T-cell (primary cell): ENCODE measurements at regions not wholly inside any gene's neighbourhood (a gene's known extent, or its start where the extent isn't known, plus 50 kb on each side); places are given as distances from the start of the nearest gene placed in this dataset.
"Not testable (repeated sequence)": the region's sequence is repeated elsewhere in the genome, so short reads cannot be mapped to it uniquely, and the experiment has no call there.

ENCODE experiments used
- ATAC-seq, 4 experiments: fragments of 200-7000 bp in 3 of 4; fragments of 150-1000 bp in 1 of 4; cut with Tn5 transposase; replicated peaks in 1 of 4; 1 replicate in 3 of 4; 2 replicates in 1 of 4; pipeline ENCODE4 v1.10.0; 2021; ENCODE audit warnings: moderate library complexity in 3 of 4, mild to moderate bottlenecking in 2 of 4, moderate number of reproducible peaks in 1 of 4
- CTCF ChIA-PET, 2 donors: fragments of 300-600 bp; sonication (Branson Sonifier 250); formaldehyde crosslinking; loops; one replicate each; lab custom pipeline; 2022; ENCODE audit warnings: antibody characterized with exemption in 2 of 2; lab: Charles Lee
- POLR2A ChIA-PET, 2 donors: fragments of 300-600 bp; sonication (Branson Sonifier 250); formaldehyde crosslinking; loops; one replicate each; lab custom pipeline; 2022; ENCODE audit warnings: antibody characterized with exemption in 2 of 2; lab: Charles Lee
- DNase-seq, 35 experiments: peaks; one replicate each; pipeline versions ENCODE4 v3.0.0 to v3.0.0-alpha.2; 2013 to 2023
- H3K27ac ChIP-seq: one replicate; pipeline ENCODE4 v1.5.1; 2013; ENCODE audit warnings: low read length
- H3K27me3 ChIP-seq, 2 experiments: replicated peaks in 1 of 2; 1 replicate in 1 of 2; 2 replicates in 1 of 2; pipeline versions ENCODE4 v1.6.1 to v1.7.0; 2013; ENCODE audit warnings: low read length in 1 of 2, mixed read lengths in 1 of 2; ENCODE audit not compliant: control insufficient read depth in 2 of 2, insufficient read depth in 2 of 2; ENCODE audit errors: extremely low read depth in 1 of 2
- H3K36me3 ChIP-seq, 2 donors: 1 replicate in 1 of 2; 2 replicates in 1 of 2; pipeline versions ENCODE4 v1.6.1 to v1.7.0; 2013; ENCODE audit warnings: low read length in 1 of 2; ENCODE audit not compliant: control insufficient read depth in 2 of 2, insufficient read depth in 1 of 2; ENCODE audit errors: extremely low read depth in 1 of 2
- H3K4me1 ChIP-seq, 2 experiments: 1 replicate in 1 of 2; 2 replicates in 1 of 2; pipeline versions ENCODE4 v1.6.1 to v1.7.0; 2013; ENCODE audit warnings: low read length in 2 of 2, mixed read lengths in 1 of 2; ENCODE audit not compliant: insufficient read depth in 2 of 2, control insufficient read depth in 1 of 2; ENCODE audit errors: extremely low read depth in 1 of 2
- H3K4me3 ChIP-seq, 2 donors: 1 replicate in 1 of 2; 2 replicates in 1 of 2; pipeline versions ENCODE4 v1.5.1 to v1.7.0; 2013; ENCODE audit warnings: mild to moderate bottlenecking in 2 of 2, low read length in 1 of 2, moderate library complexity in 1 of 2; ENCODE audit not compliant: control insufficient read depth in 1 of 2; ENCODE audit errors: extremely low read depth in 1 of 2
- H3K9me3 ChIP-seq: 2 replicates; pipeline ENCODE4 v1.7.0; 2013
- H3K27ac Mint-ChIP-seq, 2 donors: one replicate each; pipeline ENCODE4 v1.8.0; 2020 to 2021; ENCODE audit warnings: mild to moderate bottlenecking in 2 of 2, mixed read lengths in 2 of 2
- H3K27me3 Mint-ChIP-seq, 2 donors: one replicate each; pipeline ENCODE4 v1.8.0; 2021 to 2022; ENCODE audit warnings: mixed read lengths in 2 of 2
- H3K36me3 Mint-ChIP-seq: one replicate; pipeline ENCODE4 v1.8.0; 2021; ENCODE audit warnings: mixed read lengths
- H3K4me1 Mint-ChIP-seq, 3 donors: one replicate each; pipeline ENCODE4 v1.8.0; 2020 to 2022; ENCODE audit warnings: mixed read lengths in 3 of 3, mild to moderate bottlenecking in 1 of 3
- H3K4me3 Mint-ChIP-seq, 3 donors: one replicate each; pipeline ENCODE4 v1.8.0; 2020 to 2022; ENCODE audit warnings: mild to moderate bottlenecking in 3 of 3, mixed read lengths in 3 of 3, moderate library complexity in 3 of 3
- H3K9me3 Mint-ChIP-seq, 3 donors: one replicate each; pipeline ENCODE4 v1.8.0; 2020 to 2022; ENCODE audit warnings: mixed read lengths in 3 of 3
- WGBS: methylation state at CpG from one replicate; pipeline ENCODE4 v1.1.5; 2013; ENCODE audit warnings: missing lambda C conversion rate; ENCODE audit not compliant: insufficient coverage; 5-methylcytosine and 5-hydroxymethylcytosine counted together

- CTCF ChIA-PET: no interaction called here
- no peak overlapping the region for H3K27ac ChIP-seq
- Mint-ChIP-seq H3K4me1 (no peaks in the 10 kb centered on the region), H3K4me3 (no peak overlapping the region), H3K9me3 (peaks cover 5 to 11% (median 9%) of the 10 kb centered on the region in 3 donors), H3K27me3 (no peaks in the 10 kb centered on the region), H3K27ac (no peak overlapping the region), H3K36me3 (no peaks in the 10 kb centered on the region)
- no peaks in the 10 kb centered on the region for H3K27me3 ChIP-seq
- H3K9me3 ChIP-seq: no peaks in the 10 kb centered on the region
- WGBS: no CpG with 5 or more reads among the region's 1 CpG
- no peaks in the 10 kb centered on the region for H3K4me1 ChIP-seq
- no peaks in the 10 kb centered on the region for H3K36me3 ChIP-seq
- no peak overlapping the region for H3K4me3 ChIP-seq
- POLR2A ChIA-PET: no interaction called here
- DNase-seq: no peak
- no peak for ATAC-seq
Measured at GRCh38 chr3:4196506-4197147, 106.5 kb upstream of the SETMAR start.

DNA sequence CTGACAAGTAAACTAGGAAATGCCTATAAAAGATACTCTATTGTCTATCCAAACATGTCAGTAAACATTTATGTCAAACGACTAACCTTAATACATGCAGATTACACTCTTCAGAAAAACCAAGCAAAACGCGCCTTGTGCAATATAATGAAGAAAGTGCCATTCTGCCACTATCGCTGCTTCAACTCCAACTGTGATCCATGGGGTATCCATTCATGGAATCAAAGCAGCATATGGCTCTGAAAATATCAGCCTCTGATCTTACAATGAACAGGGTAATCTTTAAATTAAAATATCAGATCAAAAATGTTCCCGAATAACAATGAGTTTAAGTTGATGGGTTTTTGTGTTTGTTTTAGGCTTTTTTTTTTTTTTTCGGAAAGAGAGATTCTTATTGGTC, 105.5 kb upstream of the SETMAR start:
- Mint-ChIP-seq H3K27me3 (no peaks in the 10 kb centered on the region), H3K9me3 (peaks cover 4 to 11% (median 9%) of the 10 kb centered on the region in 3 donors), H3K4me1 (no peaks in the 10 kb centered on the region), H3K27ac (no peak overlapping the region), H3K36me3 (no peaks in the 10 kb centered on the region), H3K4me3 (no peak overlapping the region)
- ChIA-PET POLR2A (no interaction called here), CTCF (no interaction called here)
- no peak for DNase-seq
- Histone ChIP-seq H3K9me3 (no peaks in the 10 kb centered on the region), H3K4me3 (no peak overlapping the region), H3K27me3 (no peaks in the 10 kb centered on the region), H3K36me3 (no peaks in the 10 kb centered on the region), H3K27ac (no peak overlapping the region), H3K4me1 (no peaks in the 10 kb centered on the region)
- WGBS: 100% methylated on average over 1 of the region's 6 CpGs
- ATAC-seq: no peak

GRCh38 chr3:4198491-4198890, 104.7 kb upstream of the SETMAR start:
- Histone ChIP-seq H3K36me3 (no peaks in the 10 kb centered on the region), H3K9me3 (peaks cover 3% of the 10 kb centered on the region), H3K4me1 (no peaks in the 10 kb centered on the region), H3K4me3 (no peak overlapping the region), H3K27ac (no peak overlapping the region), H3K27me3 (no peaks in the 10 kb centered on the region)
- peaks cover 4 to 14% (median 9%) of the 10 kb centered on the region in 3 donors for H3K9me3 Mint-ChIP-seq
- no peaks in the 10 kb centered on the region for H3K36me3 Mint-ChIP-seq
- H3K27me3 Mint-ChIP-seq: no peaks in the 10 kb centered on the region
- H3K4me3 Mint-ChIP-seq: no peak overlapping the region
- ATAC-seq (no peak), DNase-seq (no peak)
- POLR2A ChIA-PET: no interaction called here
- H3K27ac Mint-ChIP-seq: no peak overlapping the region
- no peaks in the 10 kb centered on the region for H3K4me1 Mint-ChIP-seq
- WGBS: no CpG with 5 or more reads among the region's 3 CpGs
- CTCF ChIA-PET: no interaction called here

GRCh38 chr3:4204776-4205175, 98.4 kb upstream of the SETMAR start:
- H3K27me3 ChIP-seq, H3K9me3 ChIP-seq, H3K4me3 ChIP-seq, H3K27ac Mint-ChIP-seq, CTCF ChIA-PET, H3K36me3 ChIP-seq, H3K4me1 ChIP-seq, H3K27me3 Mint-ChIP-seq, ATAC-seq, H3K36me3 Mint-ChIP-seq, H3K4me3 Mint-ChIP-seq, POLR2A ChIA-PET, H3K4me1 Mint-ChIP-seq, H3K27ac ChIP-seq, DNase-seq: not testable (repeated sequence)
- H3K9me3 Mint-ChIP-seq: peaks cover 4 to 18% (median 9%) of the 10 kb centered on the region in 3 donors

- ATAC-seq (no peak), DNase-seq (no peak)
- no peaks in the 10 kb centered on the region for H3K27me3 ChIP-seq
- H3K27ac Mint-ChIP-seq: no peak overlapping the region
- H3K4me1 ChIP-seq: no peaks in the 10 kb centered on the region
- ChIA-PET CTCF (no interaction called here), POLR2A (no interaction called here)
- H3K27me3 Mint-ChIP-seq: no peaks in the 10 kb centered on the region
- WGBS: 7% methylated on average over 2 of the region's 3 CpGs
- peaks cover 7% of the 10 kb centered on the region for H3K36me3 Mint-ChIP-seq
- no peak overlapping the region for H3K27ac ChIP-seq
- no peak overlapping the region for H3K4me3 Mint-ChIP-seq
- no peak overlapping the region for H3K4me3 ChIP-seq
- H3K9me3 Mint-ChIP-seq: peaks cover 6 to 13% (median 7%) of the 10 kb centered on the region in 3 donors
- H3K4me1 Mint-ChIP-seq: no peaks in the 10 kb centered on the region
- no peaks in the 10 kb centered on the region for H3K36me3 ChIP-seq
- H3K9me3 ChIP-seq: peaks cover 3% of the 10 kb centered on the region
Measured at GRCh38 chr3:4207672-4208071, 95.5 kb upstream of the SETMAR start.

DNA sequence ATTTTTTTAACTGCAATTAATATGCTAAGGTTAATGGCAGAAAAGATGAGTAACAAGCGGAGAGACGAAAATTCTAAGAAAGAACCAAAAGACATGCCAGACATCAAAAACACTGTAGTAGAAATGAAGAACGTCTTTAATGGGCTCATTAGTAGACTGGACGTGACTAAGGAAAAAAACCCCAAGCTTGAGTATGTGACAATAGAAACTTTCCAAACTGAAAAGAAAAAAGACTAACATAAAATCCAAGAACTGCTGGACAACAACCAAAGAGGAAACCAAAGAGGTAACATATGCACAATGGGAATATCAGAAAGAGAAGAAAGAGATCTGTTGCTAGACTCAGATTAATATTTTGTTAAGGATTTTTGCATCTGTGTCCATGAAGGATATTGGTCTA, 94.6 kb upstream of the SETMAR start:
- H3K9me3 Mint-ChIP-seq: peaks cover 7 to 18% (median 15%) of the 10 kb centered on the region in 3 donors
- CTCF ChIA-PET: no interaction called here
- H3K36me3 ChIP-seq: no peaks in the 10 kb centered on the region
- H3K4me3 ChIP-seq: no peak overlapping the region
- H3K4me1 ChIP-seq: no peaks in the 10 kb centered on the region
- H3K4me1 Mint-ChIP-seq: no peaks in the 10 kb centered on the region
- H3K27ac Mint-ChIP-seq: no peak overlapping the region
- ATAC-seq: no peak
- no peak for DNase-seq
- no peaks in the 10 kb centered on the region for H3K27me3 Mint-ChIP-seq
- no peaks in the 10 kb centered on the region for H3K27me3 ChIP-seq
- H3K36me3 Mint-ChIP-seq: peaks cover 7% of the 10 kb centered on the region
- no peak overlapping the region for H3K27ac ChIP-seq
- H3K4me3 Mint-ChIP-seq: no peak overlapping the region
- H3K9me3 ChIP-seq: no peaks in the 10 kb centered on the region
- no CpG with 5 or more reads among the region's 4 CpGs for WGBS
- POLR2A ChIA-PET: no interaction called here

- no peaks in the 10 kb centered on the region for H3K27me3 Mint-ChIP-seq
- WGBS: no CpG with 5 or more reads among the region's 2 CpGs
- H3K27ac Mint-ChIP-seq: no peak overlapping the region
- ChIA-PET POLR2A (no interaction called here), CTCF (no interaction called here)
- Histone ChIP-seq H3K9me3 (no peaks in the 10 kb centered on the region), H3K4me3 (no peak overlapping the region), H3K27me3 (no peaks in the 10 kb centered on the region), H3K4me1 (no peaks in the 10 kb centered on the region), H3K36me3 (no peaks in the 10 kb centered on the region), H3K27ac (no peak overlapping the region)
- no peak for ATAC-seq
- no peak overlapping the region for H3K4me3 Mint-ChIP-seq
- H3K36me3 Mint-ChIP-seq: peaks cover 7% of the 10 kb centered on the region
- DNase-seq: no peak
- H3K9me3 Mint-ChIP-seq: peaks cover 21 to 43% (median 23%) of the 10 kb centered on the region in 3 donors
- no peaks in the 10 kb centered on the region for H3K4me1 Mint-ChIP-seq
Measured at GRCh38 chr3:4211610-4212009, 91.6 kb upstream of the SETMAR start.
